WTC11 (cell line): ENCODE measurements at regions not wholly inside any gene's neighbourhood (a gene's known extent, or its start where the extent isn't known, plus 50 kb on each side); places are given as distances from the start of the nearest gene placed in this dataset.

ENCODE experiments used
- ATAC-seq: fragments of 200-7000 bp; cut with Tn5 transposase; 2 replicates; pipeline ENCODE4 v1.10.0; 2021; ENCODE audit warnings: mild to moderate bottlenecking, moderate library complexity
- CTCF ChIA-PET: fragments of 300-600 bp; sonication (Branson Sonifier 250); formaldehyde crosslinking; loops from one replicate; lab custom pipeline; 2021; ENCODE audit warnings: antibody characterized with exemption; lab: Charles Lee
- POLR2A ChIA-PET: fragments of 350-600 bp; sonication (Branson Sonifier 250); formaldehyde crosslinking; loops from one replicate; lab custom pipeline; 2021; ENCODE audit warnings: antibody characterized with exemption; lab: Charles Lee
- DNase-seq: peaks from one replicate; pipeline ENCODE4 v3.0.0; 2021; ENCODE audit warnings: low spot score
- H3K27ac Mint-ChIP-seq: 2 replicates; pipeline ENCODE4 v1.8.0; 2021; ENCODE audit warnings: mixed read lengths
- H3K27me3 Mint-ChIP-seq: 2 replicates; pipeline ENCODE4 v1.8.0; 2021; ENCODE audit warnings: low read depth, mild to moderate bottlenecking, moderate library complexity, mixed read lengths
- H3K36me3 Mint-ChIP-seq: 2 replicates; pipeline ENCODE4 v1.8.0; 2021; ENCODE audit warnings: mixed read lengths
- H3K4me1 Mint-ChIP-seq: 2 replicates; pipeline ENCODE4 v1.8.0; 2022; ENCODE audit warnings: mixed read lengths
- H3K4me3 Mint-ChIP-seq: 2 replicates; pipeline ENCODE4 v1.8.0; 2021; ENCODE audit warnings: mild to moderate bottlenecking, moderate library complexity, mixed read lengths
- H3K9me3 Mint-ChIP-seq: 2 replicates; pipeline ENCODE4 v1.8.0; 2021; ENCODE audit warnings: mixed read lengths
- AFF4 ChIP-seq: sonication (generic); formaldehyde crosslinking; IDR thresholded peaks from 2 replicates; pipeline ENCODE4 v1.8.1; 2023; ENCODE audit warnings: mild to moderate bottlenecking, missing genetic modification reagents, borderline replicate concordance
- CREB1 ChIP-seq: sonication (generic); formaldehyde crosslinking; IDR thresholded peaks from 2 replicates; pipeline ENCODE4 v1.8.0; 2023; ENCODE audit warnings: mild to moderate bottlenecking, missing genetic modification reagents
- E2F5 ChIP-seq: sonication (generic); formaldehyde crosslinking; IDR thresholded peaks from 2 replicates; pipeline ENCODE4 v1.8.1; 2022; ENCODE audit warnings: mild to moderate bottlenecking, moderate library complexity, missing genetic modification reagents
- FOXK1 ChIP-seq: sonication (generic); formaldehyde crosslinking; IDR thresholded peaks from 2 replicates; pipeline ENCODE4 v1.8.0; 2022; ENCODE audit warnings: mild to moderate bottlenecking, moderate library complexity, missing genetic modification reagents
- PRDM15 ChIP-seq: sonication (generic); formaldehyde crosslinking; IDR thresholded peaks from 2 replicates; pipeline ENCODE4 v1.8.0; 2022; ENCODE audit warnings: missing genetic modification reagents
- RORB ChIP-seq: fragments of 250-450 bp; sonication (Bioruptor Pico); IDR thresholded peaks from 2 replicates; pipeline ENCODE4 v1.9.0; 2021; ENCODE audit warnings: mild to moderate bottlenecking
- SMAD3 ChIP-seq: sonication (generic); formaldehyde crosslinking; IDR thresholded peaks from 2 replicates; pipeline ENCODE4 v1.8.0; 2022; ENCODE audit warnings: missing genetic modification reagents, mild to moderate bottlenecking, borderline replicate concordance
- SMAD4 ChIP-seq: sonication (generic); formaldehyde crosslinking; IDR thresholded peaks from 2 replicates; pipeline ENCODE4 v1.8.0; 2022; ENCODE audit warnings: mild to moderate bottlenecking, missing genetic modification reagents
- SOX15 ChIP-seq: fragments of 250-450 bp; sonication (Bioruptor Pico); IDR thresholded peaks from 2 replicates; pipeline ENCODE4 v1.9.0; 2021; ENCODE audit warnings: mild to moderate bottlenecking
- TCF7 ChIP-seq: sonication (generic); formaldehyde crosslinking; IDR thresholded peaks from 2 replicates; pipeline ENCODE4 v1.8.0; 2022; ENCODE audit warnings: mild to moderate bottlenecking, low read depth, missing genetic modification reagents, moderate library complexity
- ZNF671 ChIP-seq: fragments of 250-450 bp; sonication (Bioruptor Pico); IDR thresholded peaks from 2 replicates; pipeline ENCODE4 v1.8.0; 2021; ENCODE audit warnings: mild to moderate bottlenecking

- TF ChIP-seq E2F5 (CRISPR knock-in tag) (no peak), SMAD4 (CRISPR knock-in tag) (no peak)
- TF ChIP-seq, all 79 proteins: peak for 0
These were observed 54.7 kb upstream of the EGR2 start (continued) for GRCh38 chr10:62870866-62871265.

- peaks cover 8% of the 10 kb centered on the region for H3K9me3 Mint-ChIP-seq
- POLR2A ChIA-PET, result no interaction called here
- no peaks in the 10 kb centered on the region for H3K27me3 Mint-ChIP-seq
- H3K4me1 Mint-ChIP-seq, result peaks cover 9% of the 10 kb centered on the region
- ATAC-seq, result no peak
- DNase-seq, result no peak
- H3K36me3 Mint-ChIP-seq, result no peaks in the 10 kb centered on the region
- CTCF ChIA-PET, result no interaction called here
- TF ChIP-seq TCF7 (CRISPR knock-in tag), result no peak
- TF ChIP-seq RORB, result no peak
- no peak for TF ChIP-seq PRDM15 (CRISPR knock-in tag)
- TF ChIP-seq SMAD3 (CRISPR knock-in tag), result no peak
- no peak for TF ChIP-seq SOX15
- no peak for TF ChIP-seq CREB1 (CRISPR knock-in tag)
- H3K4me3 Mint-ChIP-seq, result no peak overlapping the region
- H3K27ac Mint-ChIP-seq, result no peak overlapping the region
These were observed 53.8 kb upstream of the EGR2 start for GRCh38 chr10:62869958-62870357.

GRCh38 chr10:62866941-62867340, 50.8 kb upstream of the EGR2 start:
- H3K4me1 Mint-ChIP-seq, result peaks cover 9% of the 10 kb centered on the region
- H3K4me3 Mint-ChIP-seq, result no peak overlapping the region
- CTCF ChIA-PET, result no interaction called here
- POLR2A ChIA-PET, result no interaction called here
- ATAC-seq (no peak), DNase-seq (no peak)
- no peaks in the 10 kb centered on the region; the same call in 1 of the 2 replicates for H3K27me3 Mint-ChIP-seq
- TF ChIP-seq CREB1 (CRISPR knock-in tag), result no peak
- no peak overlapping the region for H3K27ac Mint-ChIP-seq
- H3K36me3 Mint-ChIP-seq, result no peaks in the 10 kb centered on the region
- H3K9me3 Mint-ChIP-seq, result peaks cover 4% of the 10 kb centered on the region

GRCh38 chr10:62866451-62866850, 50.3 kb upstream of the EGR2 start:
- POLR2A ChIA-PET, result no interaction called here
- Mint-ChIP-seq H3K4me3 (no peak overlapping the region), H3K9me3 (peaks cover 2% of the 10 kb centered on the region), H3K27me3 (no peaks in the 10 kb centered on the region; the same call in 1 of the 2 replicates), H3K27ac (no peak overlapping the region), H3K36me3 (no peaks in the 10 kb centered on the region)
- no peak for DNase-seq
- TF ChIP-seq AFF4 (CRISPR knock-in tag) (no peak), FOXK1 (CRISPR knock-in tag) (no peak), ZNF671 (CRISPR knock-in tag) (no peak)
- TF ChIP-seq, all 79 proteins: peak for 0
- CTCF ChIA-PET, result no interaction called here
- peaks cover 9% of the 10 kb centered on the region for H3K4me1 Mint-ChIP-seq
- ATAC-seq, result no peak
